Adipocyte (in vitro differentiated cells): ENCODE measurements at regions not wholly inside any gene's neighbourhood (a gene's known extent, or its start where the extent isn't known, plus 50 kb on each side); places are given as distances from the start of the nearest gene placed in this dataset.

Experiments
- DNase-seq: peaks from one replicate; pipeline ENCODE4 v3.0.0-alpha.2; 2015; ENCODE audit warnings: low read depth
- H3K27me3 ChIP-seq: replicated peaks from 2 replicates; pipeline ENCODE4 v1.7.0; 2013; ENCODE audit warnings: mild to moderate bottlenecking, low read length, moderate library complexity; ENCODE audit not compliant: control insufficient read depth, insufficient read depth
- H3K36me3 ChIP-seq: 2 replicates; pipeline ENCODE4 v1.7.0; 2013; ENCODE audit warnings: low read length, mild to moderate bottlenecking, moderate library complexity; ENCODE audit not compliant: control insufficient read depth, insufficient read depth, severe bottlenecking
- H3K4me1 ChIP-seq: 2 replicates; pipeline ENCODE4 v1.7.0; 2013; ENCODE audit warnings: mild to moderate bottlenecking, low read length, moderate library complexity; ENCODE audit not compliant: control insufficient read depth, insufficient read depth
- H3K4me3 ChIP-seq: 2 replicates; pipeline ENCODE4 v1.7.0; 2013; ENCODE audit warnings: mild to moderate bottlenecking, low read length, moderate library complexity
- H3K9ac ChIP-seq: 2 replicates; pipeline ENCODE4 v1.7.0; 2013; ENCODE audit warnings: mild to moderate bottlenecking, low read length, moderate library complexity
- H3K9me3 ChIP-seq: 2 replicates; pipeline ENCODE4 v1.7.0; 2013; ENCODE audit warnings: mild to moderate bottlenecking, low read length, moderate library complexity; ENCODE audit not compliant: control insufficient read depth

- H3K36me3 ChIP-seq: no peaks in the 10 kb centered on the region
- no peak overlapping the region for H3K9ac ChIP-seq
- peaks cover 26% of the 10 kb centered on the region for H3K4me1 ChIP-seq
- no peaks in the 10 kb centered on the region for H3K9me3 ChIP-seq
- H3K27me3 ChIP-seq: no peaks in the 10 kb centered on the region
- H3K4me3 ChIP-seq: no peak overlapping the region
- DNase-seq: no peak
Observed at GRCh38 chr14:34328178-34328577, 133.9 kb downstream of the SPTSSA start.

- no peak for DNase-seq
- no peaks in the 10 kb centered on the region for H3K36me3 ChIP-seq
- H3K27me3 ChIP-seq: peaks cover 9% of the 10 kb centered on the region
- H3K4me1 ChIP-seq: peaks cover 12% of the 10 kb centered on the region
- H3K4me3 ChIP-seq: no peak overlapping the region
- peak overlapping the region; percentile 14 for H3K9ac ChIP-seq
- H3K9me3 ChIP-seq: no peaks in the 10 kb centered on the region
Observed at GRCh38 chr14:34325493-34325892, 136.5 kb downstream of the SPTSSA start.

GRCh38 chr14:34324363-34324795 is 137.7 kb downstream of the SPTSSA start:
- no peak overlapping the region for H3K4me3 ChIP-seq
- no peak overlapping the region for H3K9ac ChIP-seq
- peaks cover 20% of the 10 kb centered on the region for H3K27me3 ChIP-seq
- DNase-seq: peak; percentile 76
- peaks cover 11% of the 10 kb centered on the region for H3K4me1 ChIP-seq
- no peaks in the 10 kb centered on the region for H3K9me3 ChIP-seq
- no peaks in the 10 kb centered on the region for H3K36me3 ChIP-seq

GRCh38 chr14:34322940-34323418 is 139.1 kb downstream of the SPTSSA start:
- peak; percentile 72 for DNase-seq
- peaks cover 30% of the 10 kb centered on the region for H3K27me3 ChIP-seq
- no peaks in the 10 kb centered on the region for H3K36me3 ChIP-seq
- H3K4me1 ChIP-seq: peaks cover 11% of the 10 kb centered on the region
- no peak overlapping the region for H3K4me3 ChIP-seq
- H3K9me3 ChIP-seq: no peaks in the 10 kb centered on the region
- no peak overlapping the region for H3K9ac ChIP-seq

GRCh38 chr14:34319140-34319539 is 142.9 kb downstream of the SPTSSA start:
- Histone ChIP-seq H3K36me3 (no peaks in the 10 kb centered on the region), H3K27me3 (peaks cover 33% of the 10 kb centered on the region), H3K4me3 (no peak overlapping the region), H3K4me1 (no peaks in the 10 kb centered on the region), H3K9ac (no peak overlapping the region), H3K9me3 (no peaks in the 10 kb centered on the region)
- DNase-seq: no peak

GRCh38 chr14:34318014-34318413 is 144.0 kb downstream of the SPTSSA start:
- no peak for DNase-seq
- no peaks in the 10 kb centered on the region for H3K9me3 ChIP-seq
- H3K4me3 ChIP-seq: no peak overlapping the region
- no peaks in the 10 kb centered on the region for H3K36me3 ChIP-seq
- H3K4me1 ChIP-seq: no peaks in the 10 kb centered on the region
- H3K9ac ChIP-seq: no peak overlapping the region
- H3K27me3 ChIP-seq: peaks cover 40% of the 10 kb centered on the region

GRCh38 chr14:34310724-34311123 is 151.3 kb downstream of the SPTSSA start:
- Histone ChIP-seq H3K36me3 (no peaks in the 10 kb centered on the region), H3K4me1 (no peaks in the 10 kb centered on the region), H3K9ac (no peak overlapping the region), H3K9me3 (peaks cover 10% of the 10 kb centered on the region), H3K27me3 (peaks cover 26% of the 10 kb centered on the region), H3K4me3 (no peak overlapping the region)
- no peak for DNase-seq

GRCh38 chr14:34303811-34304210 is 158.2 kb downstream of the SPTSSA start:
- H3K4me3 ChIP-seq: no peak overlapping the region
- no peak for DNase-seq

GRCh38 chr14:34302654-34303053 is 159.4 kb downstream of the SPTSSA start:
- no peak overlapping the region for H3K9ac ChIP-seq
- H3K36me3 ChIP-seq: no peaks in the 10 kb centered on the region
- H3K9me3 ChIP-seq: no peaks in the 10 kb centered on the region
- H3K4me3 ChIP-seq: no peak overlapping the region
- peaks cover 15% of the 10 kb centered on the region for H3K27me3 ChIP-seq
- H3K4me1 ChIP-seq: no peaks in the 10 kb centered on the region
- DNase-seq: no peak

More at GRCh38 chr14:34303811-34304210, 158.2 kb downstream of the SPTSSA start:
- Histone ChIP-seq H3K9ac (no peak overlapping the region), H3K27me3 (peaks cover 23% of the 10 kb centered on the region), H3K9me3 (no peaks in the 10 kb centered on the region), H3K4me1 (no peaks in the 10 kb centered on the region), H3K36me3 (no peaks in the 10 kb centered on the region)

- Histone ChIP-seq H3K4me1 (no peaks in the 10 kb centered on the region), H3K9ac (no peak overlapping the region), H3K36me3 (no peaks in the 10 kb centered on the region), H3K27me3 (peaks cover 15% of the 10 kb centered on the region), H3K9me3 (no peaks in the 10 kb centered on the region), H3K4me3 (no peak overlapping the region)
- DNase-seq: peak; percentile 63
Observed at GRCh38 chr14:34300882-34301734, 160.9 kb downstream of the SPTSSA start.

- Histone ChIP-seq H3K36me3 (no peaks in the 10 kb centered on the region), H3K27me3 (peaks cover 14% of the 10 kb centered on the region), H3K4me1 (no peaks in the 10 kb centered on the region), H3K4me3 (no peak overlapping the region), H3K9me3 (no peaks in the 10 kb centered on the region), H3K9ac (no peak overlapping the region)
- DNase-seq: no peak
Observed at GRCh38 chr14:34300330-34300729, 161.7 kb downstream of the SPTSSA start.
